Pancreas (tissue), 10 donors: ENCODE measurements at regions not wholly inside any gene's neighbourhood (a gene's known extent, or its start where the extent isn't known, plus 50 kb on each side); places are given as distances from the start of the nearest gene placed in this dataset.

Experiments
- ATAC-seq, 4 donors: fragments of 200-7000 bp; cut with Tn5 transposase; one replicate each; pipeline versions ENCODE4 v1.8.0 to v1.9.1; 2020; ENCODE audit warnings: mild to moderate bottlenecking in 4 of 4, moderate library complexity in 4 of 4
- DNase-seq, 6 donors: peaks; one replicate each; pipeline ENCODE4 v3.0.0-alpha.2; 2020
- FAIRE-seq: peaks from 2 replicates; lab custom pipeline; 2012; peaks lifted over from hg19 to GRCh38; lab: Jason Lieb, UNC
- H3K27ac ChIP-seq, 4 donors: fragments of 200-600 bp; sonication (generic); 1 replicate in 3 of 4; 2 replicates in 1 of 4; pipeline versions ENCODE4 v1.5.0 to v1.8.0; 2020
- H3K27me3 ChIP-seq, 4 donors: fragments of 200-600 bp; one replicate each; pipeline ENCODE4 v1.8.0; 2021
- H3K36me3 ChIP-seq, 3 donors: fragments of 200-600 bp; sonication (generic) in 1 of 3; one replicate each; pipeline versions ENCODE4 v1.5.0 to v1.8.0; 2020 to 2021
- H3K4me1 ChIP-seq, 3 donors: fragments of 200-600 bp; one replicate each; pipeline ENCODE4 v1.8.0; 2021
- H3K4me3 ChIP-seq, 4 donors: fragments of 200-600 bp; sonication (generic) in 2 of 4; one replicate each; pipeline versions ENCODE4 v1.5.0 to v1.8.0; 2020 to 2021
- H3K9me3 ChIP-seq, 4 donors: fragments of 200-600 bp; one replicate each; pipeline ENCODE4 v1.8.0; 2021
- CTCF ChIP-seq, 4 donors: fragments of 200-600 bp; sonication (generic) in 3 of 4; IDR thresholded peaks; one replicate each; pipeline versions ENCODE4 v1.5.0 to v1.8.0; 2021; ENCODE audit warnings: antibody characterized with exemption in 4 of 4
- WGBS, 2 donors: extraction: QIAGEN DNeasy Blood & Tissue Kit; methylation state at CpG; one replicate each; pipeline ENCODE4 v1.1.7; 2013; 5-methylcytosine and 5-hydroxymethylcytosine counted together
- intact Hi-C, 3 donors: fragments of 100-400 bp; cut with DNase I; formaldehyde crosslinking; loops; one replicate each; pipeline versions ENCODE4 v1.11.1 to v1.14.2; 2022
- donor health status: healthy with polysubstance abuse.
- donor health status: DM: no; HTN: no; CAD: no; lungs with moderate emphysema.
- donor health status: DM: no; HTN: no; CAD: no.
- donor health status: control.
- donor health status: control.
- donor health status: Bipolar disorder and iron deficiency.
- donor health status: DM: yes; HTN: yes; CAD: no.
- donor health status: DM: no; HTN: no; CAD: no.
- donor health status: DM: no; HTN: no; CAD: no.
- donor health status: DM: yes; HTN: yes; CAD: no.

- Histone ChIP-seq H3K4me1 (peaks cover 0 to 3% (median 0%) of the 10 kb centered on the region in 3 donors), H3K27me3 (no peaks in the 10 kb centered on the region), H3K36me3 (no peaks in the 10 kb centered on the region), H3K9me3 (no peaks in the 10 kb centered on the region), H3K27ac (no peak overlapping the region), H3K4me3 (no peak overlapping the region)
- ATAC-seq (no peak), FAIRE-seq (no peak), DNase-seq (no peak)
- 22% methylated on average over 11 of the region's 11 CpGs for WGBS, 2 donors
- TF ChIP-seq CTCF (IDR thresholded peaks at IDR 0.05) = no peak
- intact Hi-C loops = no loop called here
Observed at GRCh38 chr1:30089024-30089430, 634.4 kb downstream of the MATN1 start.

- WGBS, 2 donors = 66 to 70% methylated on average over 10 of the region's 10 CpGs
- no peak overlapping the region for H3K4me3 ChIP-seq
- ATAC-seq (no peak), FAIRE-seq (no peak), DNase-seq (no peak)
- H3K27ac ChIP-seq = no peak overlapping the region
- no peaks in the 10 kb centered on the region for H3K27me3 ChIP-seq
- H3K9me3 ChIP-seq = no peaks in the 10 kb centered on the region
- peaks cover 0 to 3% (median 0%) of the 10 kb centered on the region in 3 donors for H3K4me1 ChIP-seq
- intact Hi-C loops = no loop called here
- no peak for TF ChIP-seq CTCF (IDR thresholded peaks at IDR 0.05)
- no peaks in the 10 kb centered on the region for H3K36me3 ChIP-seq
Observed at GRCh38 chr1:30088594-30088993, 634.8 kb downstream of the MATN1 start.

- ATAC-seq (no peak), FAIRE-seq (no peak), DNase-seq (no peak)
- intact Hi-C loops = no loop called here
- Histone ChIP-seq H3K27me3 (no peaks in the 10 kb centered on the region), H3K9me3 (no peaks in the 10 kb centered on the region), H3K4me3 (no peak overlapping the region), H3K27ac (no peak overlapping the region), H3K36me3 (no peaks in the 10 kb centered on the region), H3K4me1 (peaks cover 0 to 3% (median 0%) of the 10 kb centered on the region in 3 donors)
- TF ChIP-seq CTCF (IDR thresholded peaks at IDR 0.05) = no peak
- 63 to 74% methylated on average over 6 of the region's 6 CpGs for WGBS, 2 donors
Observed at GRCh38 chr1:30087465-30087864, 635.9 kb downstream of the MATN1 start.

- no peak overlapping the region for H3K4me3 ChIP-seq
- peak in 3 of 4 donors; percentile 14 to 37 (median 27) for TF ChIP-seq CTCF (IDR thresholded peaks at IDR 0.05)
- ATAC-seq = peak in 3 of 4 donors; percentile 60 to 74 (median 69)
- no peak overlapping the region for H3K27ac ChIP-seq
- H3K36me3 ChIP-seq = no peaks in the 10 kb centered on the region
- peak in 4 of 6 donors; percentile 11 to 81 (median 48) for DNase-seq
- no peaks in the 10 kb centered on the region for H3K27me3 ChIP-seq
- WGBS, 2 donors = 21 to 22% methylated on average over 41 to 45 of the region's 45 CpGs
- intact Hi-C loops = no loop called here
- H3K4me1 ChIP-seq = peaks cover 0 to 3% (median 0%) of the 10 kb centered on the region in 3 donors
- no peak for FAIRE-seq
- no peaks in the 10 kb centered on the region for H3K9me3 ChIP-seq
Observed at GRCh38 chr1:30085811-30086770, 637.3 kb downstream of the MATN1 start.
